ENCODE measurements at regions not wholly inside any gene's neighbourhood (a gene's known extent, or its start where the extent isn't known, plus 50 kb on each side); places are given as distances from the start of the nearest gene placed in this dataset.

GRCh38 chr3:24956613-24957012 lies 462.0 kb upstream of the THRB start:
- no peak for TF ChIP-seq CTCF (conservative IDR thresholded peaks at IDR 0.05; ENCODE audit: low read length)
- TF ChIP-seq EZH2phosphoT487 (IDR thresholded peaks at IDR 0.05; ENCODE audit: borderline replicate concordance, low read depth, low read length): no peak

Measured in OCI-LY7 (cell line).